ENCODE measurements at regions not wholly inside any gene's neighbourhood (a gene's known extent, or its start where the extent isn't known, plus 50 kb on each side); places are given as distances from the start of the nearest gene placed in this dataset.
"Not testable (repeated sequence)": the region's sequence is repeated elsewhere in the genome, so short reads cannot be mapped to it uniquely, and the experiment has no call there.

DNA sequence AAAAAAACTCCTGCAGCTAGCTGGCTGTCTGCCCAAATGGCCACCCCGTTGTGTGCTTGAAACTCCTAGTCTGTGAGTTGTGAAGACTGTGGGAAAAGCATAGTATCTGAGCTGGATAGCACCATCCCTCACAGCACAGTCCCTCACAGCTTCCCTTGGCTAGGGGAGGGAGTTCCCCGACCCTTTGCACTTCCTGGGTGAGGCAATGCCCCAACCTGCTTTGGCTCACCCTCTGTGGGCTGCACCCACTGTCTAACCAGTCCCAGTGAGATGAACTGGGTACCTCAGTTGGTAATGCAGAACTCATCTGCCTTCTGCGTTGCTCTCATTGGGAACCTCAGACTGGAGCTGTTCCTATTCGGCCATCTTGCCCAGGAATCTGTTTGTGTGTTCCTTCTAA is 260.6 kb upstream of the STXBP5 start:
- DNase-seq, result no peak

GRCh38 chr6:146944077-146944476 is 260.1 kb upstream of the STXBP5 start:
- DNase-seq, result no peak

- DNase-seq, result no peak
Observed at GRCh38 chr6:146944809-146945208, 259.4 kb upstream of the STXBP5 start.

- no peak for DNase-seq
Observed at GRCh38 chr6:146946559-146946958, 257.7 kb upstream of the STXBP5 start.

DNA sequence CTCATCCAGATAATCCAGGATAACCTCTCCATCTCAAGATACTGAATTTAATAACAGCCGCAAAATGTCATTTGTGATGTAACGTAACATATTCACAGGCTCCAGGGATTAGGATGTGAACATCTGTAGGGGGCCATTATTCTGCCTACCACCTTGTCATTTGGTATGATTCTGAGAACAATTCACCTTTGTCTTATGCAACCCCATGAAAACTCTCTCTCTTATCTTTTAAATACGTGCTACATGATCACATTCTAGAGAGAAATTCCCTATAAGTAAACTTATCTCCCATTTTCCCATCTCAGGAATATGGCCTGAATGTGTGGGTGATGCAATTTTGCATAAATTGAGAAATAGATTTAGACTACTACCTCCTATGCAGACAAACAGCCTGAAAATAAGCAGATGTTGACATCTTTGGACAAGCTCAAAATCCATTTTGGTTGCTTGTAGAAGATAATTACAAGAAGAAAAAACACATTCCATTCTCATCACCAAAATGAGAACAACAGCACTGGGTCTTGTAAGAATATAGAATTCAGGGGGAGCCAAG is 255.4 kb upstream of the STXBP5 start:
- no peak for DNase-seq

DNA sequence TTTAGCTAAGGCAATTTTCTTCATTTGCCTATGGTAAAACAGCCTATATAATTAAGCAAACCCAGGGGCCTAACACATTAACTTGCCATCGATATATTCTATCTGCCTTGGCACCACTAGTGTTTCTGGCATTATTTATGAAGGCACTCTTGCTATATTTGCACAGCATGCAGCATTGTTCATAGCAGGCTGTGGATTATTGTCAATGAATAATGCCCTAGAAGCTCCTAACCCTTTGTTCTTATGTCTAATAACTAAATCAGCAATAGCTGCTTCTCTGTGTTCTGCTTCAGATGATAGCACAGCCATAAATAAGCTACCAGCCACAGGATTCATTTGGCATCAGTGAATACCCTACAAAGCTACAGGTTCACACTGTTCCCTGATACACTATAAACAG is 254.8 kb upstream of the STXBP5 start:
- DNase-seq, result no peak

GRCh38 chr6:146950351-146950835 is 253.8 kb upstream of the STXBP5 start:
- DNase-seq, result no peak

DNA sequence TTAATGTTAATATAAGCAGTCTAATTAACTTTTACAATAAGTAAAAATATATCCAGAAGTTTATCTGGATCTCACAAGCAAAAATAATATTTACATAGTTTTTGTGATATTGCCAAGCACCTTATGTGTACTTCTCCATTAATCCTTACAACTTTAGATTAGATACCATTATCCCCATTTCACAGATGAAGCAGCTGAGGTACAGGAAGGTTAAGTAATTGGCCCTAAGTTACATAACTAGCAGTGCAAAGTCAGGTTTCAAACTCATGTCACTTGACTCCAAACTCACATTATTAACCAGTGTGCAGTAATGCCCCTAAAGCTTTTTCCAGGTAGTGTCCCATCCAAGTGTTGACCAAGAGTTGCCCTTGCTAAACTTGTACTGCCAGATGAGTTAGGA is 248.6 kb upstream of the STXBP5 start:
- no peak for DNase-seq

DNA sequence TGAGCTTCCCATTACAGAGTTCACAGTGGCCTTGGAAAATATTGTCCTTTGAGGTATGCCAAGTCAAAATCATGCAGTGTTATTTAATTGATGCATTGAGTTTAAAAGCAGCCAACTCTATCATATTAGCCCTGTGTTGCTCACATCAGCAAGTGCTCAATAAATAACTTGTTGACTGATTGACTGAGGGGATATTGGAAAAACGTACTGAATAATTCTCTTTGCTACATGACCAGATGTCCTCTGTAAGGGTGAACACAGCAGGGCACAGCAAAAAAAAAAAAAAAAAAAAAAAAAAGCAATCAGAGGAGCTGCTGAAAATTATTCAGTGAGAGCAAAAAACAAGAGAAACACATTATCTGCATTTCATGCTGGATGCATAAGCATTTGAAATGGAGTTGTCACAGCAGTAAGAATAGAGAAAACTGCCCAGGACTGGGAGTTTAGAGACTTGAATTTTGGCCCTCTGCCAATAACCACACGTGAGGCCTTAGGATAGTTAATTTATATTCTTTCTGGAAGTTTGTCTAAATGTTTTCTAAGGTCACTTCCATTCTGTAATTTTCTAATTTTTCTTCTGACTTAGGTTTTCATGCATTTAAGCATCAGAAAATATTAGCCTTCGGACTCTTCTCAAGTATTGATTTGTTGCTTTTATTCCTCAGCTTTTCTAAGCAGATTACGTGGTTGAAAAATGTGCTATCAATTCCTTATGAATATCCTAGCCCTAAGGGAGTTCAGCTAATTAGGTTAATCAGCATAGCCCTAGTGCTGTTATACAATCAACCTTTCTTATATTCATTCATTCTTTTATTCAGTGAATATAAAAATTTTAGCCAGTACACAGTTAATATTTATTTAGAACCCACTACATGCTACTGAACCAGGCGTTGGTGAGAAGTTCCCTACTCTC is 246.8 kb upstream of the STXBP5 start:
- DNase-seq, result no peak

DNA sequence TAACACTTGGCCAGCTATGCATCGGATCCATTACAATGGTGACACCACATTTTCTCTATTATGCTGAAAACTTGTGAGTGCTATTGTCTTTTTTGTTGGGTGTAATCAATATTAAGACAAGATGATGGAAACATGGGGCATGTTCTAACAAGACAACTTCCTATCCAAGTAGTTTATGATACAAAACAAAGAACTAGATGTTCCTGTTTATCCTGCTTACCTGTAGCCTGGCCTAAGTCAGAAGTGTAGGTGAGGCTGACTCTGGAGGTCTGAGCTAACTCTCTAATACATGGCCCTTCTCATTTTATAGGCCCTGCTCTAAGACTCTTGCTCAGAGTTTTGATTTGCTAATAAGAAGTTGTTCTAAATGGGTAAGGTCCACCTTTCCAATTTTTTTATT is 242.4 kb upstream of the STXBP5 start:
- DNase-seq, result no peak

DNA sequence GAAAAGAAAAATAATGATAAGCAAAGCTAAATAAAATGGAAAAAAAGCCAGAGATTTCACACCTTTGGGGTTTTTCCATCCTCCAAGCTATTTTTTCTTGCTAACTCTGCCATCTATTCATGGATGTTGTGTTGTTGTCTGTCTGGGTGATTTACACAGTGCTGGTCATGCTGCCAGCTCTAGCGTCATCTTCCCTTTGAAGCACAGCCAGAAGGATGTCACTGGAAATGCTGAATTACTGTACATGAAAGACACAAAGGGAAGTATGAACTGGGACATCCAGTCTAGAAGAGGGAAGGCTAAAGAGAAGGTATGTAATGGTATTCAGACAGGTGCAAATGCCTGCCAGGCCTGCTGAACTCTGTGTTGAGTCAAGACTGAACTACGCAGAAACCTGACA is 241.9 kb upstream of the STXBP5 start:
- no peak for DNase-seq

GRCh38 chr6:146965110-146965689 is 239.0 kb upstream of the STXBP5 start:
- no peak for DNase-seq

DNA sequence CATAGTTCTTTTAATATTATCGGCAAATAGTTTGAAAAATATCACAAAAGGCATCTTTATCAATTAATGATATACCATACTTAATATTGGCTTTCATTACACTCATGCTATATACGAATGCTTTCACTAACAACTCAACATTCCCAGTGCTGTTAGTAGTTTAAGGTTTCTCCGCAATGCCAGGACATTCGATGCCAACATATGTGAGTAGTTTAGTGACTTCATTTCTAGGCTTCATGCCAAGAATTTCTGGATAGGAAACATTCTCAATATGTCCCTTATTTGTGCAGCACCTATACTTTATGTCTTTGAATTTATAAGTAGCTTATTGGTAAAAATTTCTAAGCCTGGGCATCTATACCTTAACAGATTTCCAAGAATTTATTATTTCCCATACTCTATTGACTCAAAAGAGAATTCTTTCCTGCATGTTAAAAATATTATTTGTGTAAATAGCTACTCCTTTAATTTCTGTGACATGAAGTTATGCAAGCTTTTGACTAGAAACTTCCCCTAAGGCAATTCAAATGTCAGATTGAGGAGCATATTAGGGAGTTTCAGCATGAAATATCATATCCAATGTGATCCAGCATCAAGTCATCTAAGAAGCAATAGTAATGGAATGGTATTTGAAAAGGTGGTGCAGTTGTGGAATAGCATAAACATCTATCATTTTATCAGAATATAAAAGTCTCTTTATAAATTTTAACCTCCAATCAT is 236.0 kb upstream of the STXBP5 start:
- DNase-seq, result no peak

GRCh38 chr6:146972546-146972945 is 231.7 kb upstream of the STXBP5 start:
- no peak for DNase-seq

DNA sequence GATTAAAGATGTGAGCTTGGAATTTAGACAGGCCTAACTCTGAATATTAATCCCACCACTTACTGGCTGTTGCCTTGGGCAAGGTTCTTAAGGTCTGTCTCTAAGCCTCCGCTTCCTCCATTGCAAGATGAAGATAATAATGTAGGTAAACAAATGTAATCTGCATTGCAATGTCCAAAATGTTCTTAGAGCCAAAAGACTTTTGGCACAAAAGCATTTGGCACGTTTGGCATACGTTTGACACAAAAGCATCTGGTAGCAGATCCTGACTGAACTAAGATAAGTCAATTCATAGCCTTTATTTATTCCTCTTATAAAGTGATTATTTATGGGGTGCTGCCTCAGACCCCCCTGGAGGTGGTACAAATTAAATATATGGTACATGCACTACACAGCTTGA is 229.9 kb upstream of the STXBP5 start:
- no peak for DNase-seq

DNA sequence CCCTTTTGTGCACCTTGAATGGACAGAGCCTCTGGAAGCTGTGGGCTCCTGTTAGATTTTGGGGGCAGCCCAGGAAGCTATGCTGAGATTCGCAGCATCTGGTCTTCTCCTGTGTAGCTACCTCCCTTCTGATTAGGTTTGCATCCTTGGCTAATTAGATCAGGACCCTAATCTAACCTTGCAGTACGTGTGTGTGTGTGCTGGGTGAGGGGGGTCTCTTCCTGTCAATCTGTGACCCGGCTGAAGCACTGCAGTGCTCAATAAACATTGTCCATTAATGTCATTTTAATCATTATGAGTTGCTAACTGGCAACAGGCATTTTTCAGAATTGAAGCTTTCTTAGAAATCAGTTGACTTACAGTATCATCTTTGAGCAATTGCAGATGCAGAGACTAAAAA is 229.1 kb upstream of the STXBP5 start:
- no peak for DNase-seq

DNA sequence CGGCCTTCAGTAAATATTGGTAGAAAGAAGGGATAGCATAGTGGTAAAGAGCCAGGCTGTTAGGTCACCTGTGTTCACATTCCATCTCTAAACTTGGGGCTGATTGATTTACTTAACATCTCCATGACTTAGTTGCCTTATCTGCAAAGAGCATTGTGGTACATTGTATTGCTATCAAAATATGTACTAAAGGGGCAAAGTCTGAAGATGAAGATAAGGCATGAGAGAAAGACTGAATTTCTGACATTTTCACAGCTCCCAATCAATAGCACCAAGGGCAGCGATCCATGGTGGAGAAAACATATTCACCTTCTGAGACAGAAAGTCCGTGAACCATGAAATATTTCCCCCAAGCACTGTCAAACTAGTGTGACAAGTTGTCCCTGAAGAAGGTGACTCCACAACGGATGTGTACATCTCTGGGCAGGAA is 223.3 kb upstream of the STXBP5 start:
- DNase-seq, result no peak

DNA sequence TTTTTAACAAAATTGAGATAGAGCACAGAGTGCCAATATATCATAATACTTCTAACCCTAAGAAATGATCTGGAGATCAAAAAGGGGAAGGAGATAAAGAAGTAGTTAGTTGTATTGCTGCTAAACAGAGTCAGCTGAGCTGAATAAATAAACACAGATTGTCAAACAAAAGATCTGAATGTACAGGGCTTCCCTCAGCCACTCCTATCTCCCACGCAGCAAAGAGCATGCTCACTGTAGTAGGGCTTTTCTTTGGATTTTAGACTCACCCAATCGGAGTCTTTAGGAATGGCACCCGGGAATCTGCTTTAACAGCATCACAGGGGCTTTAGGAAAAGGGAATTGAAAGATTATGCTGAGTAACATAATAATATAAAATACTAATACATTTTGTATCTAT is 222.2 kb upstream of the STXBP5 start:
- DNase-seq, result no peak

GRCh38 chr6:146984251-146984924 is 219.8 kb upstream of the STXBP5 start:
- DNase-seq, result no peak

DNA sequence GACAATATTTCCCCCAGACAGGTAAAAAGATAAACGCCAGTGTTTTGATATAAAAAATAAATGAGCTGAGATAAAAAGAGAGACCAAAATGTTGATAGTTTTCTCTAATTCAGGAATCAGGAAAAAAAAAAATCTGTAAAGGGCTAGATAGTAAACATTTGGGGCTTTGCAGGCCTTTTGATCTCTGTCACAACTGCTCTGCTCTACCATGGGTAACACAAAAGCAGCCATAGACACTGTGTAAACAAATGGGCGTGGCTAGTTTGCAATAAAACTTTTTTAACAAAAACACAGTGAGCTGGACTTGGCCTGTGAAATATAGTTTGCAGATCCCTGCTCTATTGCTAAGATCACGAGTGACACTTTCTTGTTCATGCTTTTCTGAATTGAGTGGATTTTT is 219.1 kb upstream of the STXBP5 start:
- no peak for DNase-seq

DNA sequence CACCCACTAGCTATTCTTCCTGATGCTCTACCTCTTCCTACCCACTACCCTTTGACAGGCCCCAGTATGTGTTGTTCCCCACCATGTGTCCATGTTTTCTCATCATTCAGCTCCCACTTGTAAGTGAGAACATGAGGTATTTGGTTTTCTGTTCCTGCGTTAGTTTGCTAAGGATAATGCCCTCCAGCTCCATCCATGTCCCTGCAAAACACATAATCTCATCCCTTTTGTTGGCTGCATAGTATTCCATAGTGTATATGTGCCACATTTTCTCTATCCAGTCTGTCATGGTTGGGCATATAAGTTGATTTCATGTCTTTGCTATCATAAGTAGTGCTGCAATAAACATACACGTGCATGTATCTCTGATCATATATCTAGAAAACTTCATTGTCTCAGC is 218.3 kb upstream of the STXBP5 start:
- DNase-seq, result no peak

DNA sequence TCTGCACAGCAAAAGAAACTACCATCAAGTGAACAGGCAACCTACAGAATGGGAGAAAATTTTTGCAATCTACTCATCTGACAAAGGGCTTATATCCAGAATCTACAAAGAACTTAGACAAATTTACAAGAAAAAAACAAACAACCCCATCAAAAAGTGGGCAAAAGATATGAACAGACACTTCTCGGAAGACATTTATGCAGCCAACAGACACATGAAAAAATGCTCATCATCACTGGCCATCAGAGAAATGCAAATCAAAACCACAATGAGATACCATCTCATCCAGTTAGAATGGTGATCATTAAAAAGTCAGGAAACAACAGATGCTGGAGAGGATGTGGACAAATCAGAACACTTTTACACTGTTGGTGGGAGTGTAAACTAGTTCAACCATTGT is 216.3 kb upstream of the STXBP5 start:
- not testable (repeated sequence) for DNase-seq

GRCh38 chr6:146989860-146990259 is 214.4 kb upstream of the STXBP5 start:
- DNase-seq, result no peak
